ENCODE measurements at regions not wholly inside any gene's neighbourhood (a gene's known extent, or its start where the extent isn't known, plus 50 kb on each side); places are given as distances from the start of the nearest gene placed in this dataset.

- TF ChIP-seq CTCF (IDR thresholded peaks at IDR 0.05; ENCODE audit: insufficient read depth, low read length) (no peak), POLR2AphosphoS5 (IDR thresholded peaks at IDR 0.05; ENCODE audit: low read depth) (no peak), REST (IDR thresholded peaks at IDR 0.05; ENCODE audit: insufficient replicate concordance, low read depth) (no peak), SPI1 (IDR thresholded peaks at IDR 0.05; ENCODE audit: borderline replicate concordance, low read depth) (no peak), GABPA (IDR thresholded peaks at IDR 0.05; ENCODE audit: low read depth) (no peak)
Observed at GRCh38 chr10:120368927-120369326, 88.1 kb upstream of the PLPP4 start.

Measured in HL-60 (cell line).